ENCODE measurements at regions not wholly inside any gene's neighbourhood (a gene's known extent, or its start where the extent isn't known, plus 50 kb on each side); places are given as distances from the start of the nearest gene placed in this dataset.

GRCh38 chr2:116645155-116645554, 1169.3 kb upstream of the DDX18 start:
- peaks cover 8 to 11% of the 10 kb centered on the region in 2 experiments; a peak in 2 of 4 replicates for H3K9me3 ChIP-seq (ENCODE audit: control insufficient read depth in 1 of 2, insufficient read depth in 1 of 2, low read depth in 1 of 2, low read length in 2 of 2)
- no TSS peak for BruUV-seq (replicated peaks)
- intact Hi-C loops (cut with micrococcal nuclease) = no loop called here
- DNase-seq (ENCODE audit: low read depth, low spot score) (no peak), ATAC-seq (no peak)
- H3K4me2 ChIP-seq (ENCODE audit: low read length) = no peak overlapping the region
- H3K4me1 ChIP-seq (ENCODE audit: control insufficient read depth in 1 of 2, insufficient read depth in 2 of 2, low read length in 2 of 2) = no peaks in the 10 kb centered on the region
- no peaks in the 10 kb centered on the region for H4K20me1 ChIP-seq (ENCODE audit: insufficient read depth)
- ChIA-PET POLR2A (no interaction called here), CTCF (no interaction called here), RAD21 (ENCODE audit: low non-redundant PET in 1 of 2, low total read pairs in 2 of 2, uncharacterized antibody in 2 of 2, unreplicated experiment in 2 of 2) (no interaction called here)
- H2AFZ ChIP-seq (ENCODE audit: low read depth, low read length, poor library complexity, severe bottlenecking) = no peak overlapping the region
- H3K9ac ChIP-seq (ENCODE audit: low read length) = no peak overlapping the region
- TF ChIP-seq SRF (IDR thresholded peaks at IDR 0.05; ENCODE audit: low read depth) (no peak), JUND (IDR thresholded peaks at IDR 0.05) (no peak), ELF1 (IDR thresholded peaks at IDR 0.05; ENCODE audit: borderline replicate concordance, low read depth) (no peak), ZNF274 (IDR thresholded peaks at IDR 0.05; ENCODE audit: low read depth, low read length) (no peak), ZBTB33 (IDR thresholded peaks at IDR 0.05; ENCODE audit: extremely low read depth, insufficient replicate concordance, low read length) (no peak), POLR2AphosphoS5 (IDR thresholded peaks at IDR 0.05; ENCODE audit: low read depth, low read length) (no peak), FOSL1 (IDR thresholded peaks at IDR 0.05; ENCODE audit: low read depth) (no peak), SIN3A (IDR thresholded peaks at IDR 0.05; ENCODE audit: low read depth) (no peak), EZH2phosphoT487 (IDR thresholded peaks at IDR 0.05; ENCODE audit: borderline replicate concordance) (no peak), EZH2 (IDR thresholded peaks at IDR 0.05) (no peak), TCF7L2 (IDR thresholded peaks at IDR 0.05; ENCODE audit: borderline replicate concordance, extremely low read depth, insufficient read depth, insufficient read length) (no peak)
- TF ChIP-seq, protein P1, sequence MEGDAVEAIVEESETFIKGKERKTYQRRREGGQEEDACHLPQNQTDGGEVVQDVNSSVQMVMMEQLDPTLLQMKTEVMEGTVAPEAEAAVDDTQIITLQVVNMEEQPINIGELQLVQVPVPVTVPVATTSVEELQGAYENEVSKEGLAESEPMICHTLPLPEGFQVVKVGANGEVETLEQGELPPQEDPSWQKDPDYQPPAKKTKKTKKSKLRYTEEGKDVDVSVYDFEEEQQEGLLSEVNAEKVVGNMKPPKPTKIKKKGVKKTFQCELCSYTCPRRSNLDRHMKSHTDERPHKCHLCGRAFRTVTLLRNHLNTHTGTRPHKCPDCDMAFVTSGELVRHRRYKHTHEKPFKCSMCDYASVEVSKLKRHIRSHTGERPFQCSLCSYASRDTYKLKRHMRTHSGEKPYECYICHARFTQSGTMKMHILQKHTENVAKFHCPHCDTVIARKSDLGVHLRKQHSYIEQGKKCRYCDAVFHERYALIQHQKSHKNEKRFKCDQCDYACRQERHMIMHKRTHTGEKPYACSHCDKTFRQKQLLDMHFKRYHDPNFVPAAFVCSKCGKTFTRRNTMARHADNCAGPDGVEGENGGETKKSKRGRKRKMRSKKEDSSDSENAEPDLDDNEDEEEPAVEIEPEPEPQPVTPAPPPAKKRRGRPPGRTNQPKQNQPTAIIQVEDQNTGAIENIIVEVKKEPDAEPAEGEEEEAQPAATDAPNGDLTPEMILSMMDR (IDR thresholded peaks at IDR 0.05 in 2 of 3, conservative IDR thresholded peaks at IDR 0.05 in 1 of 3; ENCODE audit: borderline replicate concordance in 1 of 3, insufficient read depth in 1 of 3, low read depth in 2 of 3, low read length in 2 of 3) = no peak
- TF ChIP-seq, protein P2, sequence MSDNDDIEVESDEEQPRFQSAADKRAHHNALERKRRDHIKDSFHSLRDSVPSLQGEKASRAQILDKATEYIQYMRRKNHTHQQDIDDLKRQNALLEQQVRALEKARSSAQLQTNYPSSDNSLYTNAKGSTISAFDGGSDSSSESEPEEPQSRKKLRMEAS (IDR thresholded peaks at IDR 0.05) = no peak
- TF ChIP-seq, protein P3, sequence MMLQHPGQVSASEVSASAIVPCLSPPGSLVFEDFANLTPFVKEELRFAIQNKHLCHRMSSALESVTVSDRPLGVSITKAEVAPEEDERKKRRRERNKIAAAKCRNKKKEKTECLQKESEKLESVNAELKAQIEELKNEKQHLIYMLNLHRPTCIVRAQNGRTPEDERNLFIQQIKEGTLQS (IDR thresholded peaks at IDR 0.05) = no peak
- no peak overlapping the region for H3K27ac ChIP-seq (ENCODE audit: low read depth, low read length)
- H3K36me3 ChIP-seq (ENCODE audit: control insufficient read depth in 1 of 2, insufficient read depth in 2 of 2, low read length in 2 of 2) = no peaks in the 10 kb centered on the region
- no peaks in the 10 kb centered on the region for H3K9me2 ChIP-seq (ENCODE audit: insufficient read depth)
- no peaks in the 10 kb centered on the region for H3K79me2 ChIP-seq (ENCODE audit: insufficient read depth, low read length)
- H3K4me3 ChIP-seq (replicated peaks in 1 of 2; ENCODE audit: low read depth in 1 of 2, low read length in 2 of 2) = no peak overlapping the region
- H3K27me3 ChIP-seq (ENCODE audit: insufficient read depth, low read length) = no peaks in the 10 kb centered on the region
